H9 (cell line): ENCODE measurements at regions not wholly inside any gene's neighbourhood (a gene's known extent, or its start where the extent isn't known, plus 50 kb on each side); places are given as distances from the start of the nearest gene placed in this dataset.

ENCODE experiments used
- DNase-seq: peaks from one replicate; pipeline ENCODE4 v3.0.0-alpha.2; 2017
- H2AFZ ChIP-seq: one replicate; pipeline ENCODE4 v1.6.1; 2013; ENCODE audit warnings: mild to moderate bottlenecking, low read length, control low read depth, moderate library complexity
- H2AK5ac ChIP-seq: 2 replicates; pipeline ENCODE4 v1.6.1; 2013; ENCODE audit warnings: low read length, control low read depth, mixed read lengths; ENCODE audit not compliant: insufficient read length
- H2BK120ac ChIP-seq: one replicate; pipeline ENCODE4 v1.6.1; 2013; ENCODE audit warnings: low read depth, mild to moderate bottlenecking, low read length, control low read depth, inconsistent platforms; ENCODE audit not compliant: poor library complexity, severe bottlenecking
- H2BK12ac ChIP-seq: 2 replicates; pipeline ENCODE4 v1.6.1; 2013; ENCODE audit warnings: low read length, control low read depth, mixed read lengths, low read depth; ENCODE audit not compliant: insufficient read length
- H2BK15ac ChIP-seq: 2 replicates; pipeline ENCODE4 v1.6.1; 2013; ENCODE audit warnings: low read depth, low read length, control low read depth
- H2BK20ac ChIP-seq: one replicate; pipeline ENCODE4 v1.6.1; 2013; ENCODE audit warnings: low read depth, mild to moderate bottlenecking, low read length, control low read depth, inconsistent platforms; ENCODE audit not compliant: poor library complexity, severe bottlenecking
- H2BK5ac ChIP-seq: 2 replicates; pipeline ENCODE4 v1.6.1; 2013; ENCODE audit warnings: low read length, control low read depth, mixed read lengths; ENCODE audit not compliant: insufficient read length
- H3K14ac ChIP-seq: 2 replicates; pipeline ENCODE4 v1.6.1; 2013; ENCODE audit warnings: low read length, control low read depth; ENCODE audit not compliant: insufficient read depth
- H3K18ac ChIP-seq: 2 replicates; pipeline ENCODE4 v1.6.1; 2013; ENCODE audit warnings: low read depth, mild to moderate bottlenecking, mixed read lengths, low read length, control low read depth; ENCODE audit not compliant: insufficient read length
- H3K23ac ChIP-seq: 2 replicates; pipeline ENCODE4 v1.6.1; 2013; ENCODE audit warnings: low read length, control low read depth, mixed read lengths, low read depth; ENCODE audit not compliant: insufficient read length
- H3K23me2 ChIP-seq: 2 replicates; pipeline ENCODE4 v1.6.1; 2013; ENCODE audit warnings: low read depth, mild to moderate bottlenecking, mixed read lengths, low read length, control low read depth; ENCODE audit not compliant: insufficient read length, poor library complexity, severe bottlenecking
- H3K27ac ChIP-seq: 2 replicates; pipeline ENCODE4 v1.5.1; 2013; ENCODE audit warnings: low read length, control low read depth, mixed read lengths, low read depth; ENCODE audit not compliant: insufficient read length
- H3K27me3 ChIP-seq: 2 replicates; pipeline ENCODE4 v1.6.1; 2013; ENCODE audit warnings: low read length, control low read depth, inconsistent platforms; ENCODE audit not compliant: insufficient read depth
- H3K4ac ChIP-seq: 2 replicates; pipeline ENCODE4 v1.6.1; 2013; ENCODE audit warnings: low read depth, mild to moderate bottlenecking, control low read depth, inconsistent platforms, low read length, moderate library complexity
- H3K4me1 ChIP-seq: 2 replicates; pipeline ENCODE4 v1.6.1; 2013; ENCODE audit warnings: low read length, control low read depth, inconsistent platforms; ENCODE audit not compliant: insufficient read depth
- H3K4me2 ChIP-seq: 2 replicates; pipeline ENCODE4 v1.6.1; 2013; ENCODE audit warnings: low read length, control low read depth, mixed read lengths; ENCODE audit not compliant: insufficient read length, insufficient read depth
- H3K56ac ChIP-seq: 2 replicates; pipeline ENCODE4 v1.6.1; 2013; ENCODE audit warnings: low read depth, mild to moderate bottlenecking, mixed read lengths, low read length, control low read depth; ENCODE audit not compliant: insufficient read length
- H3K79me1 ChIP-seq: 2 replicates; pipeline ENCODE4 v1.6.1; 2013; ENCODE audit warnings: low read depth, mild to moderate bottlenecking, moderate library complexity, low read length, control low read depth, inconsistent platforms; ENCODE audit not compliant: insufficient read depth, poor library complexity, severe bottlenecking
- H3K79me2 ChIP-seq: 2 replicates; pipeline ENCODE4 v1.6.1; 2013; ENCODE audit warnings: low read length, control low read depth, inconsistent platforms; ENCODE audit not compliant: insufficient read depth
- H3K9ac ChIP-seq: 2 replicates; pipeline ENCODE4 v1.6.1; 2013; ENCODE audit warnings: low read length, control low read depth, mixed read lengths; ENCODE audit not compliant: insufficient read length; ENCODE audit errors: extremely low read depth
- H3K9me3 ChIP-seq: one replicate; pipeline ENCODE4 v1.6.1; 2013; ENCODE audit warnings: low read depth, low read length, inconsistent platforms; ENCODE audit not compliant: control insufficient read depth
- H3T11ph ChIP-seq: one replicate; pipeline ENCODE4 v1.6.1; 2013; ENCODE audit warnings: mild to moderate bottlenecking, low read length, control low read depth, inconsistent platforms
- H4K20me1 ChIP-seq: one replicate; pipeline ENCODE4 v1.6.1; 2013; ENCODE audit not compliant: control insufficient read depth, insufficient read length, insufficient read depth
- H4K5ac ChIP-seq: 2 replicates; pipeline ENCODE4 v1.6.1; 2013; ENCODE audit warnings: low read depth, mild to moderate bottlenecking, mixed read lengths, low read length, control low read depth; ENCODE audit not compliant: insufficient read length
- H4K8ac ChIP-seq: replicated peaks from 2 replicates; pipeline ENCODE4 v1.6.1; 2013; ENCODE audit warnings: low read length, control low read depth, mixed read lengths, low read depth; ENCODE audit not compliant: insufficient read length
- H4K91ac ChIP-seq: 2 replicates; pipeline ENCODE4 v1.6.1; 2013; ENCODE audit warnings: low read depth, mild to moderate bottlenecking, moderate library complexity, mixed read lengths, low read length, control low read depth; ENCODE audit not compliant: insufficient read length
- H3K27ac Mint-ChIP-seq, 3 experiments: 2 replicates in 2 of 3; 3 replicates in 1 of 3; pipeline ENCODE4 v1.8.0; 2020 to 2021; ENCODE audit warnings: mixed read lengths in 3 of 3, mild to moderate bottlenecking in 1 of 3, moderate library complexity in 1 of 3
- H3K27me3 Mint-ChIP-seq: 2 replicates; pipeline ENCODE4 v1.8.0; 2021; ENCODE audit warnings: low read depth, mild to moderate bottlenecking, moderate library complexity, mixed read lengths
- H3K36me3 Mint-ChIP-seq, 3 experiments: 2 replicates in 2 of 3; 3 replicates in 1 of 3; pipeline ENCODE4 v1.8.0; 2020 to 2021; ENCODE audit warnings: low read depth in 3 of 3, mixed read lengths in 3 of 3; ENCODE audit not compliant: insufficient read depth in 1 of 3
- H3K4me1 Mint-ChIP-seq, 2 experiments: 2 replicates each; pipeline ENCODE4 v1.8.0; 2020; ENCODE audit warnings: mixed read lengths in 2 of 2
- H3K4me3 Mint-ChIP-seq, 2 experiments: 2 replicates in 1 of 2; 3 replicates in 1 of 2; pipeline ENCODE4 v1.8.0; 2020 to 2021; ENCODE audit warnings: mild to moderate bottlenecking in 2 of 2, mixed read lengths in 2 of 2, moderate library complexity in 1 of 2
- H3K9me3 Mint-ChIP-seq, 2 experiments: 2 replicates in 1 of 2; 3 replicates in 1 of 2; pipeline ENCODE4 v1.8.0; 2020; ENCODE audit warnings: mild to moderate bottlenecking in 2 of 2, mixed read lengths in 2 of 2, moderate library complexity in 1 of 2
- CTCF ChIP-seq: fragments of 200-600 bp; sonication (generic); conservative IDR thresholded peaks from 3 replicates; pipeline ENCODE4 v1.8.0; 2021; ENCODE audit warnings: antibody characterized with exemption, mild to moderate bottlenecking
- WGBS: extraction: QIAGEN DNeasy Blood & Tissue Kit; methylation state at CpG from one replicate; pipeline ENCODE4 v1.1.7; 2013; ENCODE audit warnings: missing lambda C conversion rate, low lambda C conversion rate, mixed read lengths; ENCODE audit not compliant: insufficient read length; ENCODE audit errors: extremely low coverage; 5-methylcytosine and 5-hydroxymethylcytosine counted together

- H2BK20ac ChIP-seq: no peak overlapping the region
- Mint-ChIP-seq H3K36me3 (peaks cover 7 to 25% (median 24%) of the 10 kb centered on the region in 3 experiments; a peak in 6 of 7 replicates), H3K27me3 (no peaks in the 10 kb centered on the region), H3K27ac (peak overlapping the region in 2 of 3 experiments; percentile 2 to 42; a peak in 2 of 7 replicates), H3K4me3 (no peak overlapping the region), H3K4me1 (peaks cover 47 to 56% of the 10 kb centered on the region in 2 experiments), H3K9me3 (no peaks in the 10 kb centered on the region)
- H3K79me1 ChIP-seq: peaks cover 3% of the 10 kb centered on the region
- H3K18ac ChIP-seq: no peak overlapping the region
- no peak overlapping the region for H2AK5ac ChIP-seq
- no peak for DNase-seq
- H3K4me1 ChIP-seq: peaks cover 23% of the 10 kb centered on the region
- no peak overlapping the region for H4K91ac ChIP-seq
- no peaks in the 10 kb centered on the region for H3K27me3 ChIP-seq
- no peak for TF ChIP-seq CTCF
- H4K20me1 ChIP-seq: peaks cover 2% of the 10 kb centered on the region
- no peak overlapping the region for H2BK12ac ChIP-seq
- WGBS: no CpG with 5 or more reads among the region's 2 CpGs
- no peak overlapping the region for H3K4ac ChIP-seq
- H3T11ph ChIP-seq: no peak overlapping the region
- no peak overlapping the region for H4K5ac ChIP-seq
- no peak overlapping the region for H2BK5ac ChIP-seq
- H3K23ac ChIP-seq: no peak overlapping the region
- H3K79me2 ChIP-seq: peaks cover 12% of the 10 kb centered on the region; the same call in 1 of the 2 replicates
- H2AFZ ChIP-seq: no peak overlapping the region
- H3K4me2 ChIP-seq: no peak overlapping the region
- no peak overlapping the region for H4K8ac ChIP-seq
- no peak overlapping the region for H3K14ac ChIP-seq
- H3K9me3 ChIP-seq: no peaks in the 10 kb centered on the region
- H2BK120ac ChIP-seq: no peak overlapping the region
- H3K56ac ChIP-seq: no peak overlapping the region
- H3K9ac ChIP-seq: no peak overlapping the region
- H2BK15ac ChIP-seq: no peak overlapping the region
- no peak overlapping the region for H3K27ac ChIP-seq
- no peaks in the 10 kb centered on the region for H3K23me2 ChIP-seq
Measured at GRCh38 chr1:39128959-39129358, 75.5 kb upstream of the MACF1 start.
